Umbilical cord (tissue), 1 donor: ENCODE measurements at regions not wholly inside any gene's neighbourhood (a gene's known extent, or its start where the extent isn't known, plus 50 kb on each side); places are given as distances from the start of the nearest gene placed in this dataset.
"Not testable (repeated sequence)": the region's sequence is repeated elsewhere in the genome, so short reads cannot be mapped to it uniquely, and the experiment has no call there.

ENCODE experiments used
- DNase-seq: peaks from one replicate; pipeline ENCODE4 v3.0.0-alpha.2; 2015; ENCODE audit warnings: low spot score

GRCh38 chr5:155598552-155598951, 585.0 kb downstream of the KIF4B start:
- DNase-seq = no peak

- no peak for DNase-seq
Measured at GRCh38 chr5:155605920-155606319, 592.4 kb downstream of the KIF4B start.

GRCh38 chr5:155616779-155617392, 603.3 kb downstream of the KIF4B start:
- no peak for DNase-seq

GRCh38 chr5:155619688-155620087, 606.1 kb downstream of the KIF4B start:
- DNase-seq = no peak

GRCh38 chr5:155620821-155621410, 607.4 kb downstream of the KIF4B start:
- no peak for DNase-seq

GRCh38 chr5:155624597-155625241, 611.2 kb downstream of the KIF4B start:
- DNase-seq = no peak

- no peak for DNase-seq
Measured at GRCh38 chr5:155625315-155625714, 611.8 kb downstream of the KIF4B start.

- no peak for DNase-seq
Measured at GRCh38 chr5:155625897-155626543, 612.5 kb downstream of the KIF4B start.

- no peak for DNase-seq
Measured at GRCh38 chr5:155626592-155626991, 613.0 kb downstream of the KIF4B start.

- no peak for DNase-seq
Measured at GRCh38 chr5:155628346-155628745, 614.8 kb downstream of the KIF4B start.

GRCh38 chr5:155629597-155629996, 616.0 kb downstream of the KIF4B start:
- DNase-seq = no peak

- no peak for DNase-seq
Measured at GRCh38 chr5:155631116-155631515, 617.6 kb downstream of the KIF4B start.

GRCh38 chr5:155633338-155633957, 619.9 kb downstream of the KIF4B start:
- no peak for DNase-seq

- no peak for DNase-seq
Measured at GRCh38 chr5:155649666-155650065, 636.1 kb downstream of the KIF4B start.

GRCh38 chr5:155655569-155655968, 642.0 kb downstream of the KIF4B start:
- no peak for DNase-seq

- no peak for DNase-seq
Measured at GRCh38 chr5:155661859-155662258, 648.3 kb downstream of the KIF4B start.

- no peak for DNase-seq
Measured at GRCh38 chr5:155665361-155665760, 651.8 kb downstream of the KIF4B start.

GRCh38 chr5:155672001-155672400, 655.0 kb upstream of the SGCD start:
- not testable (repeated sequence) for DNase-seq

- no peak for DNase-seq
Measured at GRCh38 chr5:155676967-155677366, 650.0 kb upstream of the SGCD start.

GRCh38 chr5:155678371-155678770, 648.6 kb upstream of the SGCD start:
- DNase-seq = no peak

- DNase-seq = no peak
Measured at GRCh38 chr5:155679530-155679929, 647.4 kb upstream of the SGCD start.

GRCh38 chr5:155684417-155684816, 642.5 kb upstream of the SGCD start:
- no peak for DNase-seq
